ENCODE measurements at regions not wholly inside any gene's neighbourhood (a gene's known extent, or its start where the extent isn't known, plus 50 kb on each side); places are given as distances from the start of the nearest gene placed in this dataset.

GRCh38 chr5:39750661-39751060 is 325.9 kb upstream of the DAB2 start:
- no peak for TF ChIP-seq CTCF (IDR thresholded peaks at IDR 0.05)
- TF ChIP-seq POLR2A (IDR thresholded peaks at IDR 0.05) = no peak

Data from testis (tissue), 2 donors.